G401 (cell line): ENCODE measurements at regions not wholly inside any gene's neighbourhood (a gene's known extent, or its start where the extent isn't known, plus 50 kb on each side); places are given as distances from the start of the nearest gene placed in this dataset.

Experiments used
- DNase-seq: peaks from one replicate; pipeline ENCODE4 v3.0.0-alpha.2; 2015; ENCODE audit warnings: low spot score
- in situ Hi-C: cut with HindIII; loops from 2 replicates; pipeline ENCODE4 v1.10.0; 2016; ENCODE audit warnings: low sequenced_read_pairs, mixed read lengths

DNA sequence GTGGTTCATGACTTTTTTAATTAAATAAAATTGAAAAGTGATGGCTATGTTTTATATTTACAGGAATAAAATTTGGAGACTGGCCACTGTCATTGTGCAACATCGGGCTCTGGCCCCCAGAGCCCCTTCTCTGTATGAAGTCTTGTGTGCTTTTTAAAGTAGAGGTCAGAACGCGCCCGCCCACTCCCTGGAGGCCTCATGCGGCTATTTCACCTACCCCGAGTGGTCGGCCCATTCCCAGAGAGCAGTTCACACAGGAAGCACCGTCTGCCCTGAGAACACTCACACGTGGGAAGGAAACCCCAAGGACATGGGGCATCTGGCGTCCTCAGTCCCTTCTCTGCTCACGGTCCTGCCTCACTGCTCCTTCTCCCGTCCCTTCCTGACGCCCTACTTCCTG is 296.9 kb upstream of the SALL3 start:
- in situ Hi-C loops, result no loop called here

DNA sequence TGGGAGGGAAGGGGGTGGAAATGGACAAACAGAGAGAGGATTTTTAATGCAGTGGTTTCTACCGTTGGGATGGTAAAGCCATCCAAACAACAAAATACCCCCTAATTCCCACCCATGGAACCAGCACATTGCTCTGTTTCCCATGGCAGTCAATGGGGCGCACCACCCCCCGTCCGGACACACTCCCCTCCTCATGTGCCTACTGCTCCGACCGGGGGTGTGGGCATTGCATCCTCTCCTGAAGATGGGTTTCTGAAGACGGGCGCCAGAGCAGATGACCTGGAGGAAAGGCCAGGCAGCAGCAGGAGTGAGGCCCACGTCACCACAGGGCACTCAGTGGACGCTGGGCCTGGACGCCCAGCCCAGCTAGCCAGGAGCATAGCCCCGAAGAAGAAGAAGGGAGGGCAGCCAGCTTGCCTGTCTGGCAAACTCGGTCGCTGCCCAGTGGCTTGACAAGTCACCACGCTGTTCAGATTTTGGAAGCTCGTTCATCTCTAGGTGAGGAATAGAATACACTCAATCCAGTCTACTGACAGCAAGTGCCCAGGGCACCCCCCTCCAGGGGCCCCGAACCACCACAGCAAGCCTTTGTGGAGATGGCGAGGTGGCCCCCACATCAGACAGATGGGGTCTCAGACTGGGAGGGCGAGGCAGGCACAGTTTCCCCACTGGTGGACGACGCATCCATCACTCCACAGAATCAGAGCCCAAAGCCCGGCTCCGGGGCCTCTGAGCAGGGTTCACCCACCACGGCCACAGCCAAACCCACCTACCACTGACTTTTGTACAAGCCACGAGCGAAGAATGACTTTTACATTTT is 296.2 kb upstream of the SALL3 start:
- in situ Hi-C loops, result no loop called here
- DNase-seq, result no peak

More for the DNA sequence above, 296.9 kb upstream of the SALL3 start:
- DNase-seq, result no peak

DNA sequence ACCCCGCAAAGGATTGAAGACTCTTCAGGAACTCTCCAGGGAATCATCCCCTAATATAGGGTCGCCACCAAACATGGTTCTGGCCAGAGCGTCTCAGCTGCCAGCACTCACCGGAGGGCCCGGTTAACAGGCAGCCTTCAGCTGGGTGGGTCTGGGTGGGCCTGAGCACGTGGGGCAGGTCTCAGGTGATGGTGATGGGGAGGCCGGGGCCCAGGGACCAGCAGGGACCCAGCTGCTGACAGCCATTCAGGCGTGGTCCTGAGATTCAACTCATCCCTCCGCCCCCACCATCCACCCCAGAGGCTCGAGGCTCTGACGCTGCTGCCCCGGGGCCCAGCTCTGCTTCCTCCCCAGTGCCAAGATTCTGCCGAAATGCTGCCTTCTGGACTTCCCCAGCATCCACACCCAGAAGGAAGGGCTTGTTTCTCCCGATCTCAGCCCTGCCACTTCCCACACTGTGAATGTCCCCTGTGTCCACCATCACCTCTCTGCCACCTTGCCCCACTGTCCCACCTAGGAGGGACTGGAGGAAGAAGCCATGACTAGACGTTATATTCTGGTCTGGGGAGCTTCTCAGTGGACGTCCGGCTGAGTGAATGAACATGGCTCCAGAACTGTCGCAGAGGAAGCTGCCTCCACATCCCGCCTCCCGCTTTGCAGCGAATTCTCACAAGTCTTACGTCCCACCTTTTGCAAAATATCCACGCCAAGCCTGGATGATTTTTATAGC is 294.2 kb upstream of the SALL3 start:
- in situ Hi-C loops, result no loop called here
- DNase-seq, result no peak

DNA sequence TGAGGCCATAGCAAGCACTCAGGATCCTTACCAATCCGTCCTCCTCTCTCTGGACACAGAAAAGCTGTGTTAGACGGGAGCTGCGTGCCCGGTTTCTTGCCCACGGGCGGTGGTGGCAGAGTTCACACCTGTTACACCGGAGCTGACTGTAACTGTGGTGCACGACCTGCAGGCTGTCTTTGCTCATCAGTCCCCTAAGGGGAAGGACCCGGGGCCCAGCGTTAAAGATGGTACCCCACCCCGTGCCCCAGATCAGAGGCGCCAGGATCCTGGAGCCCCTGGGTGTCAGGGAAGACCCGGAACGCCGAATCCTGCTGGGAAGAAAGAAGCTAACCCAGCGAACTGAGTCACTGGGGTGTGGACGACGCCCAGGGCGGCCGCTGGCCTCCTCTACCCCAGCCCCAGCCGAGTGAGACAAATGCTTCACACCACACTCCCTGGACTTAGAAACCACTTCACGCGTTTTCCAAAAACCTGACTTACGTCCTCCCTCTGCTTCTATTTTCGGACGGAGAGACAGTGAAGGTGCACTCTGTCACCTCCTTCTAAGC is 293.6 kb upstream of the SALL3 start:
- in situ Hi-C loops, result no loop called here
- no peak for DNase-seq

DNA sequence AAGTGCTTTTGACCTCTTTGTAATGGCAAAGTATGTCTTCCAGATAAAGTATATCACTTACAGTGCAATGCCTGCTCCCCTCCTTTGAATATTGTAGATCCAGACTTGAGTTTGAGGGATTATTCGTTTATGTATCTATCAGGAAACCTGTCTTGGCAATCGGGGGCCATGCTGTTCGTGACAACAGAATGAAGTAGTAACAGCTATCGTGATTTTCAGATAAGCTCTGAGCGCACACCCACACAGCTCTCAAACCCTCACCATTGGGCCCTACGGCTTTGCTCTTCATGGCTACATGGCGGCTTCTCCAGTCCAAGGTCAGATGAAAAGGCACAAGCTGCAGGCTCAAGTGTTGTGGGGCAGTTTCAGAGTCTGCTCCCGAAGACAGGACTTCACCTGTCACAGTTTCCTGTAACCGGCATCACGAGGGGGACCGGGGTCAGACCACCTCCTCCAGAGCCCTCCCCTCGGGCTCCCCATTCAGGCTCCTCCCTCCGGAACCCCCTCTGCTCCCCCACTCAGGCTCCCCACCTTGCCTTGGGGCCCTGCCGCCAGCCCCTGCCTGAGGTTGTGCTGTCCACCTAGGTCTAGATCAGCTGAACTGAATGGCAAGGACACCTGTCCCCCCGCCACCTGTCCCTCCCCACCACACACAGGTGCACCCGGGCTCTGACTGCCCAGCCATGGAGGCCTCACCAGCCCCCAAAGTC is 292.5 kb upstream of the SALL3 start:
- no peak for DNase-seq
- in situ Hi-C loops, result no loop called here

DNA sequence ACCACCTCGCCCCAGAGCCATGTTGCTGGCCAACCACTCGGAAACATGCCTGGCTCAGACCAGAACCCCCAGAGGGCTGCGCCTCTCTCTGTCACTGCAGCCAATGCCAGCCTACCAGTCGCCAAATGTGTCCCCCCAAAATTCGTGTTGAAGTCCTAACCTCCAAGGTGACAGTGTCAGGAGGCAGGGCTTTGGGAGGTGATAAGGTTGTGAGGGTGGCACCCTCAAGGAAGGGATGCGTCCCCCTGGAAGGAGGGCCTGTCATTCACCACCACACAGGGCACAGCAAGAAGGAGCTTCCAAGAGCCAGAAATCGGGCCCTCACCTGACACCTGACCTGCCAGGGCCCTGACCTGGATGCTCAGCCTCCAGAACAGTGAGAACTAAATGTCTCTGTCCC is 291.9 kb upstream of the SALL3 start:
- in situ Hi-C loops, result no loop called here
- no peak for DNase-seq

DNA sequence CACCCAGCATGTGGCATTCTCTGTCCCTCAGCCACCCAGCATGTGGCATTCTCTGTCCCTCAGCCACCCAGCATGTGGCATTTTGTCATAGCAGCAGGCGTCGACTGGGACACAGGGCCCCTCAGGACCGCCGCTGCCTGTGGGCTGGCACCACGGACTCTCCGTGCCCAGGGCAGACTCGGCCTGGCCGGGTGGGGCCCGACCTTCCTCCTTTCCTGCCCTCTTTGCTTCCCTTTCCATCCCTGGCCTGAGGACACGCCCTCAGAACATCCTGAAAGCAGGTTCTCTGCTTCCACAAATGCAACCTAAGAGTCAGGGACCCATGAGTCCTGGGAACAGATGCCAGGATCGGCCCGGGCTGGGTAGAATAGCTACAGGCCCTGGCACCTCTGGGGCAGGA is 291.4 kb upstream of the SALL3 start:
- no peak for DNase-seq
- in situ Hi-C loops, result no loop called here

DNA sequence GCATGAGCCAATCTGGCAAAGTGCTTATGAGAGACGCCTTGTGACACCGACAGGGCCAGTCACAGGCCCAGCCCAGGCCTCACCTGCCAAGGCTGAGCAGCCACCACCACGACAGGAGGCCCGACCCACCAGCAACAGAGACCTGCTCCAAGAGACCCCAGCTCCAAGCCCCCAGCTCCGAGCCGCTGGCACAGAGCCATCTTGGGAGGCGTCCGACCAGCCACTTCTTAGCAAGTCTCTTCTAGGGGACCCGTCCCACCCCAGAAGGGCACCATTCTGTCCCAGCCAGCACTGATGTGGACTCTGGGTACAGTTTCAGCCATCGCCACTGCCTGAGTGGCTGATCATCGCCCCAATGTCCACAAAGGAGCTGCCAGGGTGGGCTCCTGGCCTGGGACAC is 290.7 kb upstream of the SALL3 start:
- in situ Hi-C loops, result no loop called here
- no peak for DNase-seq

DNA sequence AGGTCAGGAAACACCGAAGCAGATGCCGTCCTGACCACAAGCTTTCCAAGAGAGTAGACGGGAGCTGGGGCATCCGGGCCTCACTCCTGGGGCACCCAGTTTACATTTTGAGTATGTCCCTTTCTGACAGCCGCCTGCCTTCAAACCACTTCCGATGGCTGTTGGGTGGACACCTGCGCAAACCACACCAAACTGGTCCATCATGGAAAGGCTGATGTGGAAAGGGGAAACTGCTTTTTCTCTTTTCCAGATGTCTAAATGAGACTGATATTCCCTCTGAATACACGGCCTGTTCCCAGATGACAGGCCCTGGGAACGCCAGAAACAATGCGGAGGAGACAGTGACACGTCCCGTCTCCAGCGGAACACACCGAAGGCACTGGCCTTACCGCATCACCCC is 290.0 kb upstream of the SALL3 start:
- DNase-seq, result no peak
- in situ Hi-C loops, result no loop called here

DNA sequence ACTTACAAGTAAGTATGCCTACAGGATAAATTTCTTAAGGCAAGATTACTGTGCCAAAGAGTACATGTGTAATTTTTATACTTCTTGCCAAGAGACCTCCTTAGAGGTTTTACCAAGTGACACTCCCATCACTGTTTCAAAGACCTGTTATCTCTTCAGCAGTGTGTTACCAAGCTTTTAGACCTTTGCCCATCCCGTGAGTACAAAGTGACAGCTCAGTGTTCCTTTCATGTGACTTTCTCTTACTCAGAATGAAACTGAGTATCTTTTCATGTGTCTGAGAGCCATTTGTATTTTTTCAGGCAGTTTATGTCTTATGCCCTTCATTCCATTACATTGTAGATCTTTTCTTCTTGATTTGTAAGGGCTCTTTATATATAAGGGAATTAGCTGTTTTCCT is 287.5 kb upstream of the SALL3 start:
- DNase-seq, result no peak
- in situ Hi-C loops, result no loop called here

DNA sequence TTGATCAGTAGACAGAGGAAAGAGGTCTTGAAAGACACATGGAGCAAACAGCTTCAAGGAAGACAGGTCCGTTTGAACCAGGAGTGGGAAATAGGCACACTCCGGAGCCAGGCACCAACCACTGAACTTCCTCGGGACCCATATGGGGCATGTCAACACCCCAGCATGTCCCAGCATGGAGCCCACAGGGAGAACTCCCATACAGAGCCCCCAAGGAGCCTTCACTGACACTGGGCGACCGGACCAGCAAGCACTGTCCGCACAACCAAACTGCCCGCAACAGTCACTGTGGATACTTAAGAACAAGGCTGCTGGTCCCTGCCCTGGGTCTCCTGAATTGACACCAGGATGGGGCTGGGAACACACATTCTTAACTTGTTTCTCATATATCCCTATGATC is 286.2 kb upstream of the SALL3 start:
- in situ Hi-C loops, result no loop called here
- DNase-seq, result no peak

DNA sequence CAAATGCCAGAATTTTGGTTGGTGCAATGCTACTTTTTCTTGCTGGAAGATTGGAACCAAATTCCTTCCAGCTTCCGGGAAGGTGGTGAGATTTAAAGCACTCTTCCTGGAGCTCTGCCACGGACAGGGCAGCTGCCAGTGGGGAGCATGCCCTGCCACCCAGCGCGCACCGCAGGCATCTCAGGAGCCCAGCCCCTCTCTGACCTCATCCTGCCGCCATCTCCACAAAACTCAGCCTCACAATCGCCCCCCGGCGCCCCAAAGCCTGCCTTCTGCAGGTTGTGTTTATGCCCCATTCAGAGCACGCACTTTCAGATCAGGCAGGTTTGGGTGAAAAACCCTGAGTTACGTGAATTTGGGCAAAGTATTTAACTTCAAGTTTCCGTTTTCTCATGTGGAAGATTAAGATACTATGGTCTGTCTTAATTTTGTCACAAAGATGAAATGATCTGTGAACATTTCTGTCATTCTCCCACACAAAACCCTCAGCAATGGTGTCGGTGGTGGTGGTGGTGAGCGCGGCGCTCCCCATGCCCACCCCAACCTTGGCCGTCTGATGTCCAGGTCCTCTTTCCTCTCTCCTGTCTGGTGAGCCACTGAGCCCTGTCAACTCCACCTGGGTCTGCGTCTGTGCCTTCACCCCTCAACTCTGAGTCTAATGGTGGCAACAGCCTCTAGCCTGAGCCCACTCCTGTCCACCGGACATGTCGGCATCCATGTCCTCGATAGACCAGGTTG is 282.8 kb upstream of the SALL3 start:
- DNase-seq, result no peak
- in situ Hi-C loops, result no loop called here

DNA sequence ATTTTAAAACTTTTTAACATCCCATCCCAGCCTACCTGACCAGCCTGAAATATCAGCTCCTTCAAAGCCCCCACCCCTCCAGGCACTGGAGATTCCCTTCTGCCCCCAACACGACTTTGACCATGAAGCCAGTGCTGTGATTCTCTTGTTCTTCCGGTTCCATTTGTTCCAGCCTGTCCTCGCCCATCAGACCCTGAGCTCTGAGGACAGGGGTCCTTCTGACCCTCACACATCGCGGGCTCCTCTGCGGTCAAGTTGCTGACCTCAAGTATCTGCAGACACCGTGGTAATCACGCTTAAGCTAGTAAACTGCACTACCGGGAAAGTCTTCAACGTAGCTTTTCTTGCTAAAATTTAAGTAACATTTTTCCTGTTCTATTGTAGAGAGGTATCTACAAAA is 282.2 kb upstream of the SALL3 start:
- DNase-seq, result no peak
- in situ Hi-C loops, result no loop called here

DNA sequence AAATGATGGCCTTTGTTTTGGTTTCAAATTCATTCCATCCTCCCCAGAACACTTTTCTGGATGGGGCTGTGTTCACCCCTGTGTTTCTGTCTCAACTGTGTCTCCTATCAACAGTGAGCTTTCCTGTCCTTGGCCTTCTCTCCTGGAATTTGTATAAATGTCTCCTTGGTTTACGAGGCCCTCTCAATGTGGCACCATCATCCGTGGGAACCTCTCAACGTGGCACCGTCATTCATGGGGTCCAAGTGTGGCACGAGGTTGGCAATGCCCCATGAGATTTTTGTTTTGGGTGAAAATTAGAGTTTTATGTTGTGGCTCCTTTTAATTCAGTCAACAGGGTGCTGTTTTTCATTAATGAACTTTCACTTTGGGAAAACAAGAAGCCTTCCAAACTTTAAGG is 280.7 kb upstream of the SALL3 start:
- DNase-seq, result no peak
- in situ Hi-C loops, result no loop called here

DNA sequence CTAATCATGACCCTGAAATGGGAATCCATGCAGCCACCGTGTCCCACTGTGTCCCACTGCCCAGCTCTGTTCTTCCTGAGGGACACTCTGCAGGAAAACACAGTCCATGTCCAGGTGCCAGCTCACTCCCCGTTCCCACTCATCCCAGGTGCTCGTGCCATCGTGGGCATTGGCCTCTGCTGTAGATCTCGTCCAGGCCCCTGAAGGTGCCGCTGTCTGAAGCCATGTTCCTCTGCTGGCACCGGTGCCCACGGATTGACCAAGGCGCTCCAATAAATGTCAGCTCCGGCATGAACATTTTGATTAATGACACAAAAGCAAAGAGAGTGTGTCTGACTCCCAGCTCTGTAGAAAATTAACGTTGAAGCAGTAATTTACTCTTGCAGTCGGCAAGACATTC is 280.1 kb upstream of the SALL3 start:
- DNase-seq, result no peak
- in situ Hi-C loops, result no loop called here

DNA sequence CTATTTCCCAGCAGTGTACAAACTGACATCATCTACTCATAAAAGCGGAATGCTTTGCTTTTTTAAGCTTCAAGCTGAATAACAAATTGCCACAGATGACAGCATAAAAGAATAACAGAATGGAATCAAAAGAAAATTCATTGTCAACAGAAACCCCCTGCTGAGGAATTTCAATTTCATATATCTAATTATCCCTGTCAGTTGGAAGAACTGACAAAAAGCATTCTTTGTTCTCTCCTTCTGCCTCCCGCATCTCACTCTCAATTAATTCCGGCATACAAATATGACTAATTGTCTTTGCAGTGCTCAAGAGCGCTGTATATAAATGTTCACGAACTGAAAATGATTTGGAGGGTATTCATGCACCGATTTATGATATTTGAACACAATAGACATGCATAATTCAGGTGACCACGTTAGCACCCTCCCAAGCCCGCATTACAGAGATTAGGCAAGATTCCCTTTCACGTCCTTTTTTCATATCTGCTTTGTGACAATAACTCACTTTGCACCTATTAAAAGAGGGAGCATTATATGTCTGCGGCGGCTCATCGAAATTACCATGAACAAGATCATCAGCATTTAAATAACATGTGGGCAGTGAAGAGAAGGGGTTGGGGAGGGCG is 277.7 kb upstream of the SALL3 start:
- in situ Hi-C loops, result no loop called here
- DNase-seq, result no peak

DNA sequence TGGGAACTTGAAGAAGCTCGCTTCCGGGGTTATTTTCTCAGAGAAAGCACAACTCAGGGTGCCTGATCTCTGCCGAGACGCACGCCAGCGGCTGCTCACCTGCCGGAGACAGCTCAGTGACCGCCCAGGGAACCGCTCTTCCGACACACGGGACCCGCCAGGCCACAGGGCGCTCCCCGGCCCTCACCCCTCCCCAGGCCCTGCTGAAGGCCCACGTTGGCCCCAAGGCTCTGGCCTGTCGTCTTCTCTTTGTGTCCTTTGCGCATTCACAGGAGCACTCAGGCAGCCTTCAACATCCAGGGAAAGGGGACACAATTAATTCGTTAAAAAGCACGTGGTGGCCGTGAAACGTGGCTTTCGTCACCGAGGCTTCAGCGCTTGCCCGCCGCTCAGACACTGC is 276.3 kb upstream of the SALL3 start:
- DNase-seq, result no peak

DNA sequence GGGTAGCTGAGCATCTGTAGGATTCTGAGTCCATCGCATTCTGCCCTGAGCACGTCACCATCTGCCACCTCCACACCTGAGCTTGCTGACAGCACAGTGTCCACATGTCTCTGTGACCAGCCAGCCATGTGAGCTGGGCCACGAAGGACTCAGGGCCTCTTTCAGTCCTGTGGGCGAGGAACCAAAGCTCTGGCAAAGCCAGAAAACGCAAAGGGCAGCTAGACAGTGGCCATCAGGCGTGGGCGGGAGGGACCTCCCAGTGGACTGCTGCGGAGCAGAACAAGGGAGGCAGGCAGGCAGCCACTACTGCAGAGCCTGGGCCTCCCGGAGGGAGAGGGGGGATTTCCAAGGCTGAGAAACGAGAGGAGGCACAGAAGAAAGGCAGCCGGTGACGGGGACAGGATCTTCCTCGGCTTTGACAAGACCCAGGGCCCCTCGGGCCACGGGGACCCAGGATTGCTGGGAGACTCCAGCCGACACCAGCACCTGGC is 274.6 kb upstream of the SALL3 start:
- no peak for DNase-seq
- in situ Hi-C loops, result no loop called here

More for the DNA sequence above, 276.3 kb upstream of the SALL3 start:
- in situ Hi-C loops, result no loop called here
